ENCODE measurements at regions not wholly inside any gene's neighbourhood (a gene's known extent, or its start where the extent isn't known, plus 50 kb on each side); places are given as distances from the start of the nearest gene placed in this dataset.

DNA sequence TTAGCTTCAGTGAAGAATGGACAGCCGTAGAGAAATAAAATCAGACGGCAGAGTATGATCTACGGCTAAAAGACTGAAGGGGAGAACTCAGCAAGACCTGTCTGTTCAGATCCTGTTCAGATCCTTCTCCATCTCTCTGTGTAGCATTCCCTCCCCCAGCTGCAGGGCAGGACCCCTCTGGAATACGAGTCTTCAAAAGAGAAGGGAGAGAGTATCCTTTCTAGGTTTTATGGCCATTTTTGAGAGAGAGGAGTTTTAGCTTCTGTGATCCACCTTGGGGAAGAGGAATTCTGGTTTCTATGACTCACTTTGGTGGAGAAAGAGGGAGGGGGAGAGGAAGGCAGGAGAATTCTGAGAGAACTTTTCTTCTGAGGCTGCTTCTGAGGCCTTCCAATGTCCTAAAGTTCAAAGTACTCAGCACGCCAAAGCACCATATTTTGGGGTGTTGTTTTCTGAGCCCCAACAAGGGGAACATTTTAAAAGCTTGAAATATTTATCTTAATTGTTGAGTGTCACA lies 194.4 kb upstream of the TLE4 start:
- Histone ChIP-seq H3K4me1 (no peaks in the 10 kb centered on the region), H3K36me3 (no peaks in the 10 kb centered on the region), H3K27me3 (no peaks in the 10 kb centered on the region), H3K4me3 (no peak overlapping the region), H3K9me3 (peaks cover 0 to 3% (median 0%) of the 10 kb centered on the region in 4 donors), H3K27ac (no peak overlapping the region)
- FAIRE-seq (no peak), ATAC-seq (no peak), DNase-seq (no peak)
- TF ChIP-seq, protein P1, sequence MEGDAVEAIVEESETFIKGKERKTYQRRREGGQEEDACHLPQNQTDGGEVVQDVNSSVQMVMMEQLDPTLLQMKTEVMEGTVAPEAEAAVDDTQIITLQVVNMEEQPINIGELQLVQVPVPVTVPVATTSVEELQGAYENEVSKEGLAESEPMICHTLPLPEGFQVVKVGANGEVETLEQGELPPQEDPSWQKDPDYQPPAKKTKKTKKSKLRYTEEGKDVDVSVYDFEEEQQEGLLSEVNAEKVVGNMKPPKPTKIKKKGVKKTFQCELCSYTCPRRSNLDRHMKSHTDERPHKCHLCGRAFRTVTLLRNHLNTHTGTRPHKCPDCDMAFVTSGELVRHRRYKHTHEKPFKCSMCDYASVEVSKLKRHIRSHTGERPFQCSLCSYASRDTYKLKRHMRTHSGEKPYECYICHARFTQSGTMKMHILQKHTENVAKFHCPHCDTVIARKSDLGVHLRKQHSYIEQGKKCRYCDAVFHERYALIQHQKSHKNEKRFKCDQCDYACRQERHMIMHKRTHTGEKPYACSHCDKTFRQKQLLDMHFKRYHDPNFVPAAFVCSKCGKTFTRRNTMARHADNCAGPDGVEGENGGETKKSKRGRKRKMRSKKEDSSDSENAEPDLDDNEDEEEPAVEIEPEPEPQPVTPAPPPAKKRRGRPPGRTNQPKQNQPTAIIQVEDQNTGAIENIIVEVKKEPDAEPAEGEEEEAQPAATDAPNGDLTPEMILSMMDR (IDR thresholded peaks at IDR 0.05): no peak
- intact Hi-C loops (cut with DNase I): no loop called here
- WGBS, 2 donors: 86 to 89% methylated on average over 5 of the region's 5 CpGs

DNA sequence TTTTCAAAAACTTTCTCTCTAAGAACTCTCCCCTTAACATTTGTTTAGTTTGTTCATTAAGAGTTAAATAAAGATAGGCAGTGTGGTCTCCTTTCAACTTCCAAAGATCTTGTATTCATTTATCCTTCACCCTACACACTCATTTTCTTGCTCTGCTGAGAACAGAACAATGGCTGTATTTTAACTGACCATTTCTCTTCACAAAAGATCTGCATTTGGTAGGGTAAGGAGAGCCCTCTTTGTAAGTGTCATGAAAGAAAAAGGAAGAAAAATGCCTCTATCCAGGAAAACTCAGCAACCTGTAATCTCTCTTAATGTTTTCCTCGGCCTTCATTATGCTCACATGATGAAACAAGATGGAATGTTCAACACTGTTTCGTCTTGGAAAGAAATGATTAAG lies 193.7 kb upstream of the TLE4 start:
- intact Hi-C loops (cut with DNase I): no loop called here
- H3K36me3 ChIP-seq: no peaks in the 10 kb centered on the region
- peaks cover 0 to 3% (median 0%) of the 10 kb centered on the region in 4 donors for H3K9me3 ChIP-seq
- H3K27ac ChIP-seq: no peak overlapping the region
- H3K4me1 ChIP-seq: no peaks in the 10 kb centered on the region
- FAIRE-seq (no peak), DNase-seq (no peak), ATAC-seq (no peak)
- H3K4me3 ChIP-seq: no peak overlapping the region
- TF ChIP-seq, protein P1 (IDR thresholded peaks at IDR 0.05): no peak
- 39 to 46% methylated on average over 2 of the region's 2 CpGs for WGBS, 2 donors
- no peaks in the 10 kb centered on the region for H3K27me3 ChIP-seq

DNA sequence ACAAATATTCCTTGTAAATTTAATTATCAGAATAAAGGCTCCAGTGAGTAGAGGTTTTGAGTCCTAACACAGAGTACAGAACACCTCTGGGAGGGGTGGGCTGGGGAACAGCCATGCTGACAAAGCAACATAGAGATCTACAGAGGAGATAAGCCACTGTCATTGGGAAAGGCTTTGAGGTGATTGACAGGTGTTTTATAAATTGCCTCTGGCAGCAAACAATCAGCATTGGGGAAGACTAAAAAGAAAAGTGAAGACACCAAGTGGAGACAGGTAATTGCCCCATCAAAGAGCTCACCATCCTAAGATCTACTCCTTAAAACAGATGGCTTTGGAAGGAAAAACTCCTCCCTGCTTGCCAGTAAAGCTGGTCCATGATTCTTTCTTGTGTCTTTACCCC lies 189.7 kb upstream of the TLE4 start:
- Histone ChIP-seq H3K4me3 (no peak overlapping the region), H3K27ac (no peak overlapping the region), H3K27me3 (no peaks in the 10 kb centered on the region), H3K9me3 (peaks cover 0 to 3% (median 0%) of the 10 kb centered on the region in 4 donors), H3K36me3 (no peaks in the 10 kb centered on the region), H3K4me1 (no peaks in the 10 kb centered on the region)
- ATAC-seq (no peak), FAIRE-seq (no peak), DNase-seq (no peak)
- intact Hi-C loops (cut with DNase I): no loop called here
- TF ChIP-seq, protein P1 (IDR thresholded peaks at IDR 0.05): no peak

DNA sequence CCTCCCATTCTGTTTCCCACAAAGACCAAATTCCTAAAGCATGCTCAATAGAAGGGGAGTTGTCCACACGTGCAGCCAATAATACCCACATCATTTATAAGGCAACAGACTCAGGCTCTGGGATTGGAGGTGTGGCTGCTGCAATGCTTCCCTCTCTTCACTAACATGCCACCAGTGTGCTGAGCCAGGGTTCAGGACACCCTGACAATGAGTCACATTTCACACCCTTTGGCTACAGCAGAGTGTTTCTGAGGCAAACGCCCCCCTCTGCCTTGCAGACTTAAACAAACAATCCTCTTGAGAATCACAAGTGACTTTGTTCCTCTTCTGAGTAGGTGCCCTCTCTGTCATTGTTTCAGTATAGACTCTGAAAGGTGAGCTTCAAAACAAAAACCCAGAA lies 189.3 kb upstream of the TLE4 start:
- no peaks in the 10 kb centered on the region for H3K4me1 ChIP-seq
- intact Hi-C loops (cut with DNase I): no loop called here
- H3K9me3 ChIP-seq: peaks cover 0 to 3% (median 0%) of the 10 kb centered on the region in 4 donors
- H3K27me3 ChIP-seq: no peaks in the 10 kb centered on the region
- no peak overlapping the region for H3K27ac ChIP-seq
- DNase-seq: no peak
- FAIRE-seq: no peak
- no peak for ATAC-seq
- no peak overlapping the region for H3K4me3 ChIP-seq
- WGBS, 2 donors: 16 to 17% methylated on average over 2 of the region's 2 CpGs
- no peaks in the 10 kb centered on the region for H3K36me3 ChIP-seq
- TF ChIP-seq, protein P1 (IDR thresholded peaks at IDR 0.05): no peak

DNA sequence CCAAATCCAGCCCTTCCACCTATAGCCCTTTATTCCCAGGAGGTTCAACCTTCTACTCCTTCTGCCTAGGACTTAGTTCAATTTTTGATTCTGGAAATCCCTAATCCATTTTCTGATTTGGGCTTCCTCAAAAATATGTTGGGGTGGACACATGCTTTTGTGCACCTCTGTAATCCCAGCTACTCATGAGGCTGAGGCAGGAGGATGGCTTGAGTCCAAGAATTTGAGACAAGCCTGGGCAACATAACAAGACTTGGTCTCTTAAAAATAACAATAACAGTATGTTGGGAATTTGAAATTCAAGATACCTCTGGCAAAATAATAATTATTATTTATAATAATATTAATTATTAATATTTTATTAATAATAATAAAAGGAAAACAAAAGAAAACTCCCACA lies 188.7 kb upstream of the TLE4 start:
- H3K9me3 ChIP-seq: peaks cover 0 to 3% (median 0%) of the 10 kb centered on the region in 4 donors
- H3K4me1 ChIP-seq: no peaks in the 10 kb centered on the region
- TF ChIP-seq, protein P1 (IDR thresholded peaks at IDR 0.05): no peak
- FAIRE-seq: no peak
- no peak for ATAC-seq
- no peaks in the 10 kb centered on the region for H3K36me3 ChIP-seq
- H3K4me3 ChIP-seq: no peak overlapping the region
- intact Hi-C loops (cut with DNase I): no loop called here
- DNase-seq: no peak
- no peak overlapping the region for H3K27ac ChIP-seq
- no peaks in the 10 kb centered on the region for H3K27me3 ChIP-seq

Data from pancreas (tissue), 10 donors.